ENCODE measurements at regions not wholly inside any gene's neighbourhood (a gene's known extent, or its start where the extent isn't known, plus 50 kb on each side); places are given as distances from the start of the nearest gene placed in this dataset.

- TF ChIP-seq CTCF (IDR thresholded peaks at IDR 0.05; ENCODE audit: low read depth, low read length, poor library complexity, severe bottlenecking) (no peak), EZH2phosphoT487 (IDR thresholded peaks at IDR 0.05; ENCODE audit: borderline replicate concordance, low read length) (no peak)
These were observed 339.5 kb upstream of the CADM1 start for GRCh38 chr11:115843685-115844084.

Measured in DOHH2 (cell line).